HG02852 (cell line): ENCODE measurements at regions not wholly inside any gene's neighbourhood (a gene's known extent, or its start where the extent isn't known, plus 50 kb on each side); places are given as distances from the start of the nearest gene placed in this dataset.

Experiments used
- ATAC-seq: cut with Tn5 transposase; IDR thresholded peaks from one replicate; pipeline ENCODE4 v1.9.1; 2021; ENCODE audit warnings: mild to moderate bottlenecking, moderate library complexity; ENCODE audit not compliant: unreplicated experiment

DNA sequence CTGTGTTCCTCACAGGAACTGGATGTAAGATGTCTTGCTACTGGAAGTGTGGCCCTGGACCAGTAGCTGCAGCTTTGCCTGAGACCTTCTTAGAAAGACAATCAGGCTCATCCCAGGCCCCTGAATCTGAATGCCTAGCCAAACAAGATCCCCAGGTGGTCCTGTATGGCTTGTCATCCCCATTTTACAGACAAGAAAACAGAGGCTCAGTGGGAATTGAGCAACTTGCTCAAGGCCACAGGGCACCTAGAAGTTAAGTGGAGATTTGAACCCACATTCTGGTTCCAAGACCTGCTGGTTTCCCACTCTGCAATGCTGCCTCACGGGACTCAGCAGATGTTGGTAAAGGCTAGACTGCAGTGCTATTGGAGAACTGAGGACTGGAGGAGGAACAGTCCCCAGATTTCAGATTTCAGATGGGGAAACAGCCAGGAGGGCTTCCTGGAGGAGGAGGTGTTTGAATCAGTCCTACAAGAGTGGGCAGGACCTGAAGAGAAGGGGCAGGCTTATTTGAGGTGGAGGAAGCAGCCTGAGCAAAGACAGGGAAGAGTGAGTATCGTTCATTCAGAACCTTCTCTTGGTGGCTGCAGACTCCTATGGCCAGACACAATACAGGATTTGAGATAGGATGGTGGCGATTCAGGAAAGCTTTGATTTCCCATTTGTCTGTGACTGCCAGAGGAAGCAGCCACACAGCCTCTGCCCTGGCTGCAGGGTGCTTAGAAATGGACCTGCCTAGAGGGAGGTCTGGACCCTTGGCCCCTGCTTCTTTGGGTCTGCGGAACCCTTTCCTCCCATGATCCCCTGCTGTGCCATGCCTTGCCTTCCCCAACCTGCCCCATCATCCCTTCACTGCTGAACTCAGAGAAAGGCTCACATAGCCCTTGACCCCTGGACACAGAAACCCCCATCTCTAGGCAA lies 233.4 kb upstream of the NLRP1 start:
- ATAC-seq: no peak

DNA sequence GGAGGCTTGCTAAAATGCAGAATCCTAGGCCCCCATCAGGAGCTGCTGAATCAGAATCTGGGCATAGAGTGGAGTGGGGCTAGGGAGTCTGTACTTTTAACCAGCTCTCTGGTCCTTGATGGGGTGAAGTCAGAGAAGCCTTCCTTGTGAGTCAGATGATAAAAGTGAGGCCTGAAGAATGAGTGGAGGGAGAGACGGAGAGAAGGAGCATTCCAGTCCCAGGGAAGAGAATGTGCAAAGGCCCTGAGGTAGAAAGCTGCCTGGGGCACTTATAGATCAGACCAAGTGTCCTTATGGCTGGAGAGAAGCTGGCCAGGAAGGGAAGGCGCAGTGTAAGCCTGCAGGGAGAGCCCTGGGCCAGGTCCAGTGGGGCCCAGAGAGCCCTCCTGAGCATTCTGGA lies 235.1 kb upstream of the NLRP1 start:
- ATAC-seq: no peak

DNA sequence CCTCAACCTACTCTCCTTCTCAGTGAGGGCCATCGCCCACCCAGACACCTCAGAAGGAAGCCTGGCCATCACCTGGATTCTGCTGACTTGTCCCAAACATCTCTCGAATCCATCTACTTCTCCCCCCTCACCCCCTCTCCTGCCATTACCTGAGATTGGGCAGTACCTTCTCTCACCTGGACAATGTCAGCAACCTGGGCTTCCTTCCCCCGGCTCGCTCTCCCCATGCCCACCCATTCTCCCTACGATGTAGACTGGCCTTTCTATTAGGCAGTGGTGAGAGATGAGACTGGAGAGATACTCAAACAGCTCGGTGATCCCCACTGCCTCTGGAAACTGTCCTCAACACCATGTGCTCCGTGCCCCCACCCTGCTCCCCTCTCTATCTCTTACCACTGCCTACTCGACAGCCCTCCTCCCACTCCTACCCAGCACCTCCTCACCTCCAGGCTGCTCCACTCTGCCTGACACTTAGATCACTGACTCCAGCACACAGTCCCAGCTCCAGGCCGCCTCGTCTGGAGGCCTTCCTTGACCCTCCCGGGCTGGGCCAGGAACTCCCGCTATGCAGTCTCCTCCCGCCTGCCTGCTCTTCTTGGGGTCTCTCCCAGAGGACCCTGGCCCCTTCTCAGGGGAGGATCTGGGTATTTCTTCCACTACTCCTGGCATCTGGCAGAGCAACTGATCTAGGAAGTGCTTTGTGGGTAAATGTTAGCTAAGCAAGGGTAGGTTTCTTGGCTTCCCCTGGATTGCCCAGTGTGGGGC lies 235.8 kb upstream of the NLRP1 start:
- no peak for ATAC-seq

DNA sequence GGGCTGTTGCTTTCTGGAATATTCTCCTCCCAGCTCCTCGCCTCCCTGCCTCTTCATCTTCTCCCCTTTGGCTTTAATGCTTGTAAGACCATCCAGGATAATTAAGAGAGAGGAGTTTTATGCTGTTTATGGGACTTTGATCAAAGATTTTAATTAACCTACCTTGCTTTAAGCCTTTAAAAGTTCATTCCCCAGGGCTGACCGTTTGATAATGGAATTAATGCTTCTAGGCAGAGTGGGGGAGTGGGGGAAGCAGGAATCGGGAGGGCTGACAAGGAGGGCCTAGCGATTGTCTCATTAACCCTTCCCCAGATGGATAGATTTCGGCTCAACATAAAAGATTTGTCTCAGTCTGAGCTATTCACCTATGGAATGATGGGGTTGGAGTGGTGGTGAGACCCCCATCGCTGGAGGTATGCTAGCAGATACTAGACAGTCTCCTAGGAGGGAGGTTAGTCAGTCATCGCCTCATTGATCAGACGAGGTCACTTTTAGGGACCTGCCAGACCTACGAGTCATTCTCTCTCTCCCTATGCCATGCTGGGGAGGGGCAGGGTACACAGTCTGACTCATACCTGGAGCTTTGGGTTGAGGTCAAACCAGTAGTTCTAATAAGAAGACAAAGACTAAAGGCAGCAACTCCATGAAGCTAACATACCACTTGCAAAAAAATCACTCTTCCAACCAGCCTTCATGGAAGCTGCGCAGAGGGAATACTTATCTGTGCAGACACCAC lies 236.6 kb upstream of the NLRP1 start:
- no peak for ATAC-seq

- ATAC-seq: no peak
Measured at GRCh38 chr17:5821803-5822202, 237.5 kb upstream of the NLRP1 start.

GRCh38 chr17:5822281-5823060 lies 238.2 kb upstream of the NLRP1 start:
- ATAC-seq: no peak

DNA sequence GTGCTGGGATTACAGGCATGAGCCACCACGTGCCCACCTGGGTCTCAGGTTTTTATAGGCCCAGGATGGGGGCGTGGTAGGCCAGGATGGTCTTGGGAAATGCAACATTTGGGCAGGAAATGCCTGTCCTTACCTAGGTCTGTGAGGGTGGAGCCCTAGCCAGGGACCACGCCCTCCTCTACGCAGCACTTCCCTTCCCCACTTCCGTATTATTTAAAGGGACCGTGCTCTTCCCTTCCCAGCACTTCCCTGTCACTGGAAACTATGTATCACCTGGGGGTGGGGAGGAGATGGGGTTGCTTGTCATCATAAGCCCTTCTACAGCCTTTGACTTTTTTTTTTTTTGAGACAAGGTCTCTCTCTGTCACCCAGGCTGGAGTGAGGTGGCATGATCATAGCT lies 238.9 kb upstream of the NLRP1 start:
- no peak for ATAC-seq

- no peak for ATAC-seq
Measured at GRCh38 chr17:5825717-5826330, 241.5 kb upstream of the NLRP1 start.

DNA sequence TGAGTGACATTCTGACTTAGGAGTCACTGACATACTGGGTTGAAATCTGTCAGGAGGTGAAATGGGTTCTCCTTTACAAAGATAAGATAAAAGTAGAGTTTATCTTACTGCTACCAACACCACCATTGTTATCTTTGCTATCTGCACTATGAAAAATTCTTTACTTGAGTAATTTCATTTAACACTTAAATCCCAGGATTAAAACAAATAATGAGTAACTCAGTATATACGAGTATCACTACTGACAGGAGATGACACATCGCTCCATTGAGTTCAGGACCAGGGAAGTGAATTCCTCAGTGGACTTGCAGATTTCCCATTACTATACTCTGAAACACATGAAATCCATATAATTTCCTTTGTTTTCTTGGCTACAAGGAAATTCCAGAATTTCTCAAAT lies 242.1 kb upstream of the NLRP1 start:
- ATAC-seq: no peak

- ATAC-seq: no peak
Measured at GRCh38 chr17:5830921-5831320, 239.3 kb upstream of the WSCD1 start.

DNA sequence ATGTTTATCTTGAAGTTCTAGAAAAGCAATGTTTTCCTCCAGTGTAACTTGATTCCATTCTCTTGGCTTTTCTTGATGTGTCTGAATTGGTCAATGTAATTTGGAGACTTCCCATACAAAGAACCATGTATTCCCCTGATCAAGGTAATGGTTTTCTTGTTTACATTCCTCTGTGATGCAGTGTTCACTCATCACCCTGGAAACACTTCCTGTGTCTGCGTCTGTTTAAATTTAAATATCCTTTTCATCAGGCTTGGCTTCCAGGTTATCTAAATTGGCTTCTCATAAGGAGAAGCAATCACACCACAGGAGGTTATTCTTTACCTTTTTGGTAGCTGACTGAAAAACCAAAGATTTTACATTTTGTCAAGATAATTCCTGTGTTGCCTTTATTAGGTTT lies 237.3 kb upstream of the WSCD1 start:
- ATAC-seq: no peak

DNA sequence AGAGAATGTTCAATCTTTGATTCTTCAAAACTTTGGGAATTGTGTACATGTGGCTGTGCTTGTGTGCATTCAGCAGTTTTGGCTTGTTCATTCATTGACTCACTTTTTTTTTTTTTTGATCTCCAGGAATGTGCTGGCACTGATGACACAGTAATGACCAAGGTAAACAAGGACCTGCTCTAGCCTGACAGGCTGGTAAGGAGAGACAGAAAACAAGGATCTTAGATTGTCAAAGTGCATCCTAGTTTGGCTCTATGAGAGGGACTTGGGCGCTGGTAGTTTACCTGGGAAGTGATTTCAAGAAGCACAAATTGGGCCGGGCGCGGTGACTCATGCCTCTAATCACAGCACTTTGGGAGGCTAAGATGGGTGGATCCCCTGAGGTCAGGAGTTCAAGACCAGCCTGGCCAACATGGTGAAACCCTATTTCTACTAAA lies 233.1 kb upstream of the WSCD1 start:
- no peak for ATAC-seq

DNA sequence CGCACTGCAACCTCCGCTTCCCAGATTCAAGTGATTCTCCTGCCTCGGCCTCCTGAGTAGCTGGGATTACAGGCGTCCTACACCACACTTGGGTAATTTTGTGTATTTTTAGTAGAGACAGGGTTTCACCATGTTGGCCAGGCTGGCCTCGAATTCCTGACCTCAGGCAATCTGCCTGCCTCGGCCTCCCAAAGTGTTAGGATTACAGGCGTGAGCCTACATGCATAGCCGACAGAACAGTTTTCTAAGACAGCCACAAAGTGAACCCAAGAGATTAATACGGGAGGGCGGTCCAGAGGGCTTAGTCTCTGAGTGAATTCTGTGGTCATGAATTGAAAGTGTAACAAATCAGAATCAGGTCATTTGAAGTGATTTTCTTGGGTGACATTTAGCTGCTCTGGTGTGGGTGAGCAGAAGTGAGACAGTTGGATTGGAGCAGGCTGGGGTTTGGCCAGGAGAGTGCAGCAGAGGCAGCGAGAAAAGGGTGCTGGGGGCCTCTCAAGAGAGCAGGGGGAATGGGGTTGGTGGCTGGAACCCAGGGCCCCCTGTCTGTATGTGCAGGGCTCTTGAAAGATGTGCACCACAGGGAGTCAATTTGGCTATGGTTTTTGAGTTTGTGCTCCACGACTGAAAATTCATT lies 231.4 kb upstream of the WSCD1 start:
- ATAC-seq: no peak

DNA sequence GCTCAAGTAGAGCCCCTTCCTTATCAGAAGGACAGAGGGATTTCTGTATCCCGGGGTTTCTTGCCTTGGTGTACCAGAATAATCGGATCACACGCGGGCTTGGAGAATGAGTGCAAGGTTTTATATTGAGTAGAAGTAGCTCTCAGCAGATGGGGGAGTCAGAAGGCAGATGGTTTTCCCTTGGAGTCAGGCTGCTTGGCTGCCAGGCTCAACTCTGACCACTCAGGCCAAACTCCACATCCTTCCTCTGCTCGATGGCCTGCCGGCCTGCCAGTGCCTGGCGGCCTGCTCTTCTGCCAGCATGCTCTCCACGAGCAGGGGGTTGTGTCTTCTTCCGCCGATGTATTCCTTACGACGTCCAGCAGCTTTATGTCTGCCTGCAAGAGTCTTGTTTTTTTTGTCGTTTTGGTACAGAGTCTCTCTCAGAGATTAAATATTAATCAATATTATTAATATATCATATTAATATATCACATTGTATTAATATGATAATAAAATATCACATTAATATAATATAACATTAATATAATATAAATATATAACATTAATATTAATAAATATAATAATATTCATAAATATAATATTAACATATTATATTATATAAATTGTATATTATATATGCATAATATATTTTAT lies 229.2 kb upstream of the WSCD1 start:
- ATAC-seq: no peak

DNA sequence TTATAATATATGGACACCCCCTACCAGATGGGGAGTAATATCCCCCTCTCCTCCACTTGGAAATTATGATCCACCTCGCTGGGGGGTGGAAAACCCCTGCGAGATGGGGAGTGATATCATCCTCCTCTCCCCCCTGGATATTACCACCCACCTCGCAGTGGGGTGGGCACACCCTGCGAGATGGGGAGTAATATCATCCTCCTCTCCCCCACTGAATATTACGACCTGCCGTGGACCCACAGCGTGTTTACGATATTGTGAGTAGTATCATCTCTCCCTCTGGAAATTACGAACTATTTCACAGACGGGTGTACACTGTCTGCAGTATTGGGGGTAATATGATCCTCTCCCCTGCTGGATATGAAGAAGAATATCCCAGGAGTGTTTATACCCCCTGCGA lies 228.3 kb upstream of the WSCD1 start:
- no peak for ATAC-seq

DNA sequence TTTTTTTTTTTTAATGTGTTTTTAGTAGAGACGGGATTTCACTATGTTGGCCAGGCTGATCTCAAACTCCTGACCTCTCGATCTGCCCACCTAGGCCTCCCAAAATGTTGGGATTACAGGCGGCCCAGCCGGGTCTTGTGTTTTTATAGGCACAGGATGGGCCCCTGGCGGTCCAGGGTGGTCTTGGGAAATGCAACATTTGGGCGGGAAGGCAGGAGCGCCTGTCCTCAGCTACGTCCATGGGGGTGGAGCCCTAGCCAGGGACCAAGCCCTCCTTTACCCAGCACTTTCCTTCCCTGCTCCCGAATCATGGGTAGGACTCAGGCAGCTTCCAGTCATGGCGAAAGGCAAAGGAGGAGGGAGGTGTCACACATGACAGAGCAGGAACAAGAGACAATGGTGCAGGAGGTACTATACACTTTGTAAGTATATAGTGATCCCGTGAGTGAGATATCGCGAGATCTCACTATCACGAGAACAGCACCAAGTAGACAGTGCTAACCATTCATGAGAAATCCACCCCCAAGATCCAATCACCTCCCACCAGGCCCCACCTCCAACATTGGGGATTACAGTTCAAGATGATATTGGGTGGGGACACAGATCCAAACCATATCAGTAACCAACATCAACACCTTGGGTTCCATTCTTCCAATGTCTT lies 226.7 kb upstream of the WSCD1 start:
- no peak for ATAC-seq

DNA sequence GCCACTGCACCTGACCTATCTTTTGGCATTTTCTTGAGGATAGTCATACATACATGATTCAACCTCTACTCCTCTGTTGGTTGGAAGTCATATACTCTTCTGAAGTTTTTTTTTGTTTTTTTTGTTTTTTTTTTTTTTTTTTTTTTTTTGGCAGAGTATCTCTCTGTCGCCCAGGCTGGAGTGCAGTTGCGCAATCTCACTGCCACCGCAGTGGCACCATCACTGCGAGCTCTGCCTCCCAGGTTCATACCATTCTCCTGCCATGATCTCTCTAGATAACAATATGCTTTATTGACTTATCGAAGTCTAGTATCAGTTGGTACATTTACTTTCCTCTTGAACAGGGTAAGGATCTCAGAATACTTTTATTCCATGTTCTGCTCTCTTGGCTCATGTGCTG lies 224.2 kb upstream of the WSCD1 start:
- ATAC-seq: no peak

DNA sequence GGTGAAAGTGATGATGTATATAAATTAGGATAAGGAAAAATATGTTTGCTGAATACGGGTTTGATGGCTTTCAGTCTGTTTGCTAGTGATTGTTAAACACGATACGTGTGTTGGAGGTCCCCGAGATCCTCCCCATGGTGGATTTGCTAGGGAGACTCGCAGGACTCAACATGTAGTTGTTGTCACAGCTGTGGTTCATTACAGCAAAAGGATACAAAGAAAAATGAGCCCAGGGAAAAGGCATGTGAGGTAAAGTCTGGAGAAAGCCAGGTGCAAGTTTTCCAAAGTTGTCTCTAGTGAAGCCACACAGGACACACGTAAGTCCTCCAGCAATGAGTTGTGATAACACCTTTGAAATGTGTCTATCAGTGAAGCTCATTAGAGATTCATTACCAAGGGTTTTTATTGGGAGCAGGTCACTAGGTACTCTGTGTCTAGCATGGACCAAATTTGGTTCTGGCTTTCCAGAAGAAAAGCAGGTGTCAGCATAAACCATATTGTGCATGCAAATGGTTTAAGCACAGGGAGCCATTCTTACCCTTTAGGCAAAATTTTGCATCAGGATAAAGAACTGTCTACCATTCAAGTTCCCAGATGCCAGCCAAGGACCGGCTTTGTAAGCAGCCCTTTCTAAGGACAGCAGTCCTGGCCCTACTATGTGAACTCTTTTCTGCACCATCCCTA lies 215.2 kb upstream of the WSCD1 start:
- ATAC-seq: no peak
